ENCODE measurements at regions not wholly inside any gene's neighbourhood (a gene's known extent, or its start where the extent isn't known, plus 50 kb on each side); places are given as distances from the start of the nearest gene placed in this dataset.

DNA sequence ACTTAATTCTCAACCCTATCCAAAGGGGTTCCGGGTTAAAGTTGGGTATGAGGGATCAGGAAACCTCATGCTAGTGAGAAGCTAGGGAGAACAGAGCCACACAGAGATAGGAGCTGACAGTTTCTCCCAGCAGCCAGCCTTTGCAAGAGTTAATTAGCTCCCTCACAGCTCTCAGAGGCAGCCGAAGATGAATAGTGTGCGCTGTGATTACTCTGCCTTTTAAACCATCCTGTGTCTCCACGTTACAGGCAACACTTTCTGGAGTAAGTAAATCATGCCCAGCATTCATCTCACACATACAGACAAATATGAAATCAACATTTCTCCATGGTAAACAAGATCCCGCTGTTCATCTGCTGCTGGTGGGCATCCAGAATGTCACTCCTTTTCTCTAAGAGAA is 429.6 kb downstream of the INSC start:
- DNase-seq, result no peak

DNA sequence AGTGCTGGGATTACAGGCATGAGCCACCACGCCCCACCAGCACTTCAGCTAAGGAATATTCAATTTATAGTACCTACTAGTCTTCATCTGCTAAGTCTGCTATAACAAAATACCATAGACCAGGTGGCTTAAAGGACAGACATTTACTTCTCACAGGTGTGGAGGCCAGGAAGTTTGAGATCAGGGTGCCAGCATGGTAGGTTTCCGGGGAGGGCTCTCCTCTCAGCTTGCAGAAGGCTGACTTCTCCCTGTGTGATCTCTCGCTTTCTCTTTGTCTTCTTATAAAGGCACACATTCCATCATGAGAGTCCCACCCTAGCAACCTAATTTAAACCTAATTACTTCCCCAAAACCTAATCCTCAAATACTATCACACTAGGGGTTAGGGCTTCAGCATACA is 433.0 kb downstream of the INSC start:
- DNase-seq, result no peak

DNA sequence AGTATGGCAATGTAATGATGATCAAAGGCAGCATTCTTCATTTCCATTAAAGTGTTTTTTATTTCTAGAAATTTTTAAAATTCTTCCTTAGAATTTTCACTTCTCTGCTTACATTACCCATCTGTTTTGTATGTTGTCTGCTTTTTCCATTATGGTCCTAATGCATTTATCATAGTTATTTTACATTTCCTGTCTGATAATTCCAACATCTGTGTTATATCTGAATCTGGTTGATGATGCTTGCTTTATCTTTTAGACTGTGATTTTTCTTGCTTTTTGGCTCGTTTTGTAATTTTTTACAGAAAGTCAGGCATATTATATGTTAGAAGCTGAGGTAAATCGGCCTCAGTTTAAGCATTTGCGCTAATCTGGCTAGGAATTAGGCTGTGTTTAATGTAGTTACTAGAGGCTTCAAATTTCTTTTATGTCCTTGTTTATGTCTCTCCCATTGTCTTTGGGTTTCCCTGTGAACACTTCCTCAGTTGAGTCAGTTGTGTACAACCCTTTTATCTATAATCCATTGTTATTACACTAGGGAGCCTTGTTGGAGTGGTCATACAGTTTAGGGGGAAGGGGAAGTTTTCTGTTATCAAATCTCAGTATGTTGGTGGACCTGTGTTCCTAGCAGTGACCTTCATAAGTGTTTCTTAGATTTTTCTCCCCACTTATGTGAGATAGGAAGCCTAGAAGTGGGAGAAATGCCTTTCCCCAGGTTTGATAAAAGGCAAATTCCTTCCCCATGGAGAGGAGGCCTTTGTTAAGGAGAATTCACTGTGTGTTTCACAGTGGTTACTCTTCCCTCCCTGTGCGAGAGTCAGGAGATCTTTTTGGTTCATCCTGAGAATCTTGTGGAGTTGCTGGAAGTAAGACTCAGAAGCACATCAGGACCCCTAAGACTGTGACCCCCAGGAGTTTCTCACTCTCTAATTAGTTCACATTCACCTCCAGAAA is 437.5 kb downstream of the INSC start:
- DNase-seq, result no peak

DNA sequence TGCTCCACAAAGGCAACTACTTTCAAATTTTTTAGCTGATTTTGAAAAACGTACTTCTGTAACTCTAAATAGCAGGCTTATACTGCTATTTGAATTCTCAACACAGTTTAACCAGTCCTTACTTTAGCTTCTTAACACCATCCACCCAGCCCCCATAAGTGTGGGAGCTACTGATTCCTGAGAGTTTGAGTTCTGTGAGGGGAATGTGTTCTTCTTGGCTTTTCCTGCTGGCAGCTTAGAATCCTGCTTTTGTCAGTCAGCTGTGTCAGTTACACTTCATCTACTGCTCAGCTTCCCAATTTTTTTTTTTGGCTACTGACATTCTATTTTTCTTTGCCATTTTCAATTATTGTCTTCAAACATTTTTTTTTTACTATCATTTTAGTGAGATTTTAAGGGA is 440.4 kb downstream of the INSC start:
- no peak for DNase-seq

DNA sequence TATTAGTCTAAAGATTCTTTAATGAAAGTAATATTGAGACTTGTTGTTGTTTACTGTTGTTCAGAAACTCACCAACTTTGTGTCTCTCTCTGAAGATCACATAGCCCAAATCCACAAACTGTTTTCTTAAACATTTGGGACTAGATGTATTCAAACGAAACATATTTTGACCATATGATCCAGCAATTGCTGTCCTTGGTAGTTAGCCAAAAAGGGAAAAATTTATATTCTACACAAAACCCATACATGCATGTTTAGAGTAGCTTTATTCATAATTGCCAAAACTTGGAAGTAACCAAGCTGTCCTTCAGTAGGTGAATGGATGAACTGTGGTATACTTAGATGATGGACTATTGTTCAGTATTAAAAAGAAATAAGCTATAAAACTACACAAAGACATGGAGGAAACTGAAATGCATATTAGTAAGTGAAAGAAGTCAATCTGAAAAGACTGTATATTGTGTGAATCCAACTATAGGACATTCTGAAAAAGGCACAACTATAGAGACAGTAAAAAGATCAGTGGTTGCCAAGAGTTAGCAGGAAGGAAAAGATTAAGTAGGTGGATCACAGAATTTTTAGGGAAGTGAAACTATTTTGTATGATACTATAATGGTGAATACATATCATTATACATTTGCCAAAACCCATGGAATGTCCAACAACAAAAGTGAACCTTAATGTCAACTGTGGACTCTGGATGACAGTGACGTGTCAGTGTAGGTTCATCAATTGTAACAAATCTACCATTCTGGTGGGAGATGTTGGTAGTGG is 442.9 kb downstream of the INSC start:
- no peak for DNase-seq

DNA sequence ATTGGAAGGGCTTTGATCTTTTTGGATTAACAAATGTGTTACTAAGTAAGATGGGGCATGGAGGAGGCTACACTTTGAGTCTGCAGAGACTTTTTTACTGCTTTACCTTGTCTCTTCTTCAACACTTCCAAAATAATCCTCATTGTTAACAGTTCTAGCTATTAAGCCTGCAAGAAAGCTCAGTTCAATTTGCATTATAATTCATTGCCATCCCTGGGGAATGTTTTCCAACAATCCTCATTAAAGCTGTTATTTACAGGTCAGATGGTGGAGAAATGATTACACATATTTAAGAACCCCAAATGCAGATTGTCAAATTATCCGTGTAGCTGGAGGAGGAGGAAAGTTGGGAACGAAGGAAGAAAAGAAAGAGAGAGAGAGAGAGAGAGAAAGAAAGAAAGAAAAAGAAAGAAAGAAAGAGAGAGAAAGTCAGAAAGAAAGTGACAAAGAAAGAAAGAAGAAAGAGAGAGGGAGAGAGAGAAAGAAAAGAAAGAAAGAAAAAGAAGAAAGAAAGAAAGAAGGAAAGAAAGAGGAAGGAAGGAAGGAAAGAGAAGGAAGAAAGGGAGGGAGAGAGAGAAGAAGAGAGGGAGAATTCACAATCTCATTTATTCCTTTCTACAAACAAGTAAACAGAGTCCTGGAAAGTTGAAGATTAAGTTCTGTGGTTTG is 443.9 kb downstream of the INSC start:
- DNase-seq, result no peak

DNA sequence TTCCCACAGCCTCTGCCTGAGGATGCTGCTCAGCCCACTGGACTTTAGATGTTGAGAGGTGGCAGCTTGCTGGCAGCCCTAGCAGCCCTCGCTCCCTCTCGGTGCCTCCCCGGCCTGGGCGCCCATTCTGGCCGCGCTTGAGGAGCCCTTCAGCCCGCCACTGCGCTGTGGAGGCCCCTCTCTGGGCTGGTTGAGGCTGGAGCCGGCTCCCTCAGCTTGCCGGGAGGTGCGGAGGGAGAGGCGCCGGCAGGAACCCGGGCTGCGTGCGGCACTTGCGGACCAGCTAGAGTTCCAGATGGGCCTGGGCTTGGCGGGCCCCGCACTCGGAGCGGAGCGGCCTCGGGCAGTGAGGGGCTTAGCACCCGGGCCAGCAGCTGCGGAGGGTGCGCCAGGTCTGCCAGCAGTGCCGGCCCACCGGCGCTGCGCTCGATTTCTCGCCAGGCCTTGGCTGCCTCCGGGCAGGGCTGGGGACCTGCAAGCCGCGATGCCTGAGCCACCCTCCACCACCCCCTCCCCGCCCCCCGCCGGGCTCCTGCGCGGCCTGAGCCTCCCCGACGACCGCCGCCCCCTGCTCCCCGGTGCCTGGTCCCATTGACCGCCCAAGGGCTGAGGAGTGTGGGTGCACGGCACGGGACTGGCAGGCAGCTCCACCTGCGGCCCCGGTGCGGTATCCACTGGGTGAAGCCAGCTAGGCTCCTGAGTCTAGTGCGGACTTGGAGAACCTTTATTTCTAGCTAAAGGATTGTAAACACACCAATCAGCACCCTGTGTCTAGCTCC is 446.2 kb downstream of the INSC start:
- no peak for DNase-seq

DNA sequence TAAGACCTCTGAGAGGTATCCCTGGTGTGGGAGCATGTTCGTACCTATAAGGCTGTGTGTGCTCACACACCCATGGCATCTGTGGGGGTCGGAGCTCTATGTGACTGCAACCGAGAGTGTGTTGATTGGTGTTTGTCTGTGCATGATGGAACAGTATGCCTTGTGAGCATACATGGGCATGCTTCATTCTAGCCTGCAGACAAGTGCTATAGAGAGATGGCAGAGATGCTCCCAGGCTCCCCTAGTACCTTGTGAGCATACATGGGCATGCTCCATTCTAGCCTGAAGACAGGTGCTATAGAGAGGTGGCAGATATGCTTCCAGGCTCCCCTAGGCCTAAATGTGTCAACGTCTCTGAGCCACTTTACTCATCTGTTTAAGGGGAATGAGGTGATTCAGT is 447.5 kb downstream of the INSC start:
- no peak for DNase-seq

DNA sequence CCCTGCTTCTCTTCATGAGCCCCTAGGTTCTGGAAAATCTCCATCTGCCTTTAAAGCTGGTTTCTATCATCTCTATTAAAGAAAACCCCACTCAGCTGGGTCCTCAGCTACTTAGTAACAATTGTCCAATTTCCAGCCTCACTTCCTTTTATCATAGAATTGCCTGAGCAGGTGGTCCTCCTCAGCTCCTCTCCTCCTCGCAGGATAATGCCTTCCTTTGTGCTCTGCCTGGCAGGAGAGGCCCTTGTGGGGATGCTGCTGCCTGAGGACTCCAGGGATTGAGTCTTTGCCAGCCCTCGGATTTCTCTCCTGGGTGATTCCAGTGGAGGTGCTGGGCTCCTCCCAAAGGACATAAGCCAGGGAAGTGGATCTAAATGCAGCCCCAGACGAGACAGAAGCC is 448.3 kb downstream of the INSC start:
- no peak for DNase-seq

DNA sequence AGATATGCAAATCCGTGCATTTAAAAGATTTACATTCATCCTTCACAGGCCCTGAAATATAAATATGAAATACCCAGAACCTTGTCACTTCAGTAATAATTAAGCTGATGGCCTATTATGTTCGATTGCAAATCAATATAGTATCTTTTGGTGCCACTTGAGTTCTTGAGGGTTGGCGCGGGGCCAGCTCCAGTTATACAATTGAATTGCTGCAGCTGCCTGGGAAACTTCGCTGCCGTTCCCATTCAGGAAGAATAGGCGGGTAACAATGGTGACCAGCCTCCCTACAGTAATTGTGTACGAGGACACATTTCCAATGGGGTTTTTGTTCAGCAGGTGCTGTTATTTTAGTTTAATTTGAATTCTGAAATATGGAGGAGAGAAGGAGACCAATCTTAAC is 451.2 kb downstream of the INSC start:
- no peak for DNase-seq

DNA sequence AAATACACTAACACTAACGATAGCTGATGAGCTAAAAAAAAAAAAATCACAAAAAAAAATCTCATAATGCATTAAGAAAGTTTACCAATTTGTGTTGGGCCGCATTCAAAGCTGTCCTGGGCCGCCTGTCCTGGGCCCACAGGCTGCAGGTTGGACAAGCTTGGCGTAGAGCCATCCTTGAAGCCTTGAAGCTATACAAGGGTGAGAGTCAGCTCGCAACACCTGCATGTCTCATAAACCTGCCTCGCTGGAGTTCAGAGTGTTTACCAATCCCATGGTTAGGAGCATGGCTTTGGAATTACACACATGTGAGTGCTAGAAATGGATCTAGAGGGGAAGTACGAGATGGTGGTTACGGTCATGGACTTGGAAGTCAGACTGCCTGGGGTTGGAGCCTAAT is 453.7 kb downstream of the INSC start:
- DNase-seq, result no peak

DNA sequence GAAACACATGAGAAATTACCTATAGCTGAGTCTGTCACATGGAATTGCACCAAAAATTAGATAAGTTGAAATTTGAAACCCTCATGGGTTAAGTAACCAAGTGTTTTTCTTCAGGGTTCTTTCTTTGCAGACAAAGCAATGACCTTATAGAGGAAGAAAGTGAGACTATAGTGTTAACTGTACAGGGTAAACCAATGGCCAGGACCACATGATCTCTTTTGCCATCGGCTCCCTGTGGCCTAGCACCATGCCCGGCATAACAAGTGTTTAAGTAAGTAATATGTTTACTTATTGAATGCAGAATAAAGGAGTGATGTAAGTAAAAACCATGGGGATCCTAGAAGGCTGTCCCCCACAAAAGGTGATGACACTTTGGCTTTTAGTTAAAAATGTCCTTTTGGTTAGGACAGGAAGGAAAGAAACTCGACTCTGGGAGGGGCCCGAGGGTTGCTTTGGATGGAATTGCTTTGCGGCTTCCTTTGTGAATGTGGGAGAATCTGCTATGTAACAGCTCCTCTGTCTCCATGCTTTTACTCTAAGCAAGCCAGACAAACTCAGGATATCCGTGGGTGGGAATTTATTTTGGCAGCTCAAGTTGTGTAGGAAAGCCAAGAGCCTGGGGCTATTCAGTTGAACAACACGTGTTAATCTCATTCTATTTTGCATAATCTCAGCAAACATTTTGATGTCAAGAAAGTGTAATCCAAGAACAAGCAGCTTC is 454.7 kb downstream of the INSC start:
- no peak for DNase-seq

DNA sequence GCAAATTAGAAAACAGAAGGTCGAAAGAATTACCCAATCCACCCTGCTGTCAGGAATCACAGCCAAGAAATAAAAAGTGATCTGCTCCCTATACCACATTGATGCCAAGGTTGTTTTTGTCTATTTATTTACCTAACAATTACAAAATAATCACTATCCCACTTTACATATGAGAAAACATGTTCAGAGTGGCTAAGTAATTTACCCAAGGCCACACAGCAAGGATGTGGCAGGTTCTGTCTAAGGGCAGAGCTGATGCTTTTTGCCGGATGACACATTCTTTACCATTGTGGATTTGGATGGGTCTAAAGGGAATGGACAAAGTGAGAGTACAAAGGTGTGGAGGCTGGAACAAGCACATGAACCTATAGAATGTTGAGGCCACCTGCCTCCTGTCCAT is 460.7 kb downstream of the INSC start:
- DNase-seq, result no peak

DNA sequence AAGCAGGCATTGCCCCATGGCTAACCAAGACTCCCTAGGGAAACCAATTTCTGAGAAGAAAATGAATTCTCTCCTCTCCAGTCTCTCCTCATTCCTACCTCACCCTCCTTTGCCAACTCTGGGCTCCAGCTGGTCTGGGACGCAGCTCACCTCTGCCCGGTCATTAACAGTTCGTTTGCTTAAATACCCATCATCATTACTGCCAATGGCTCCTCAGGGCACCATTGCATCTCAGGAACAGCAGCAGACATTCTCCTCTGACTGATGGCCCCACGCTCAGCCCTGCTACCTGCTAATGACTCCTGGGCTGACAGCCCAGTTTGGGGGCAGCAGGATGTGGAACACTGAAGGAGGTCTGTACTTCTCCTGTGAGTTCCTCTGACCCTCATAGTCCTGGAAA is 462.0 kb downstream of the INSC start:
- DNase-seq, result no peak

DNA sequence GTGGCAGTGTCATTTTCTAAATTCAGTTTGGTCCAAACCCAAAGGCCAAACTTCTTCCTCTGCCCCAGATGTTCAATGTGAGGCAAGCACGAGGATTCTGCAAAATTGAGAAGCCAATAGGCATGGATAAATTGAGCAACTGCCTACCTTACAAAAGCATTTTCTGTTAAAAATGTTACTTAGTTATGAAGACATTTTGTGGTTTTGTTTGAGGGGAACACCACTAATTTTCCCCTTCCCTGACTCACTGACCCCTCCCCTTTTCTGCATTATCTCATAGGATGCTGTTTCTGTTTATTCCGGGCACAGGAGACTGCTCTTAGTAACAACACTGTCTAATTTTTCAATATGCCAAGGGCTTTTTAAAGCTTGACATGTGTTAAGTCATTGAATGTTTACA is 462.8 kb downstream of the INSC start:
- peak; percentile 25 for DNase-seq

DNA sequence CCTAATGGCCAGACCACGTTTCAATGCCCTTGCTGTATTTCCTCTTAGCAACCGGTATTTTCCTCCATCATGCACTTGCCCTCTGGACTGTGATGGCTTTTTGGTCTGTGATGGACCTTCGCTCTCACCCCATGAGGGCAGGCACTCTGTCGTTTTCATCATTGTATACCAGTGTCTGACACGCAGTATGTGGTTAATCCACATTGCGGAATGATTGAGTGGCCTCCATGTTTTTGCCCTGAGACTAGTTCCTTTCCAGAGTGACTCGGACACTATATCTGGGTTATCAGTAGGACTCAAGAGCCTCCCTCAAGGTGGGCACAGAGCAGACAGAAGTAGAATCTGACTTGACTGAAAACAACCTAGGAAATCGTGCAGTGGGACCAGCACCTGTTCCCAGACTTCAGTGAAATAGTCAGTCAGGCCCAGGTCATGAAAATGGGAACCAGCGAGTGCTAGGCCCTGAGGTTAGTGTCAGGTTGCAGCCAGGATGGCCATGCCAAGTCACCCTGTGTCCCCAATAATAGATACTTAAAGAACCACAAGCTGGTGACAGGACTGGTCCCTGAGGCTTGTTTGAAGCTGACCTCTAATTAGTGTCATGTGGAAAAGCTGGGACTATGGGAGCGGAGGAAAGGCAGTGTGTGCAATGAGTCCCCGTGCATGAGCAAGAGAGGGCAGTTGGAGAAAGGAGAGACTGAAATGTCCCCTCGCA is 464.7 kb downstream of the INSC start:
- no peak for DNase-seq

DNA sequence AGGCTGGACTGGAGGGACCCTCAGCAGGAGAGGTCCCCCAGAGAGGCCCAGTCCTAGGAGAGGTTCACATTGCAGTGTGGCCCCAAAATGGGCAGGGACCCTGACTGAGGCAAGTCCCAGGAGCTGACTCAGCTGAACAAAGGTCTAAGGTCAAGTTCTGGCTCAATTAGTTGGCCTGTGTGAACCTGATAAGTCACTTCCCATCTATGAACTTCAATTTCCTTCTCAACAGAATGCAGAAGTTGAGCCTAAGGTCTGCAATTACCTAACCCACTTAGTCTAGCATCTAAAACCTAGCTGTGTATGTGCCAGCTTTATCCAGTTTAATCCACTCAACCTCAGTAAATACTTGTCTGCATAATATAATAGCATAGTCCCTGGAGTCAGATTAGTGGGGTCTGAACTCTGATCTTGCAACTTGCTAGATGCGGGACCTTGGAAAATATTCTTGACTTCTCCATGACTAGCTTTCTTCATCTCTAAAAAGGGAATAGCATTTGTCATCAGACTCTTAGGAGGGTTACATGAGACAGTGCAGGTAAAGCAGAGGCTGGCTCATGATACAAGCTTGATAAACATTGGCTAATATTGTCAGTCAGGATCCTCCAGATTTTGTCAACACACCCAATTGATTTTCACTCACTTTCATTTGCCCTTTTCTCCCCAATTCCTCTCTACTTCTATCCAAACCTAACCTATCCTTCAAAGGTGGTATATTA is 465.5 kb downstream of the INSC start:
- no peak for DNase-seq

DNA sequence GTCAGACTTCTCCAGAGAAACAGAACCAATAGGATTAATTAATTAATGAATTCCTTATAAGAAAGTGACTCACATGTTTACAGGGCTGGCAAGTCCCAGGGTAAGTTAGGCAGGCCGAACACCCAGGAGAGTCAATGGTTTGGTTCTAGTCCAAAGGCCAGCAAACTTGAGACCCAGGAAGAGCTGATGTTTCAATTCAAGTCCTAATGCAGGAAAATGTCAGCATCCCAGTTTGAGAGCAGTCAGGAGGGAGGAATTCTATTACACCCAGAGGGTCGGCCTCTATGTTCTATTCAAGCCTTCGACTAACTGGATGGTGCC is 466.0 kb downstream of the INSC start:
- no peak for DNase-seq

DNA sequence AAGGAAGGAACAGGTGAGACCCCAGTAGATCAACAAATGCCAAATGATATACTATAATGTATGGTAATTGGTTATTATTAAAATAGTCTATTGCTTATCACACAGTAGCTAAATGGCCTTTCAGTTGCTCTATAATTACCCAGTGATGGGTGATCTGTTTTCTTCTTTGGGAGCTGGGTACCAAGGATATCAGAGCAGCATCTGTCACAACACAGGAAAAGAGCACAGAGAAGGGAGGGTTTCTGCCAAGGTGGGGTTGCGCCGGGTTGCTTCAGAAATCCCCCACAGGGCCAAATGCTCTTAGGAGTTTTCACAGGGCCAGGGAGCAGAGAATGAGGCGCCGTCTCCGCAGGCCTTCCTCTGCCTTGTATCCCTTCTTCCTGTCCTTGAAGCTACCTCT is 469.4 kb downstream of the INSC start:
- no peak for DNase-seq

DNA sequence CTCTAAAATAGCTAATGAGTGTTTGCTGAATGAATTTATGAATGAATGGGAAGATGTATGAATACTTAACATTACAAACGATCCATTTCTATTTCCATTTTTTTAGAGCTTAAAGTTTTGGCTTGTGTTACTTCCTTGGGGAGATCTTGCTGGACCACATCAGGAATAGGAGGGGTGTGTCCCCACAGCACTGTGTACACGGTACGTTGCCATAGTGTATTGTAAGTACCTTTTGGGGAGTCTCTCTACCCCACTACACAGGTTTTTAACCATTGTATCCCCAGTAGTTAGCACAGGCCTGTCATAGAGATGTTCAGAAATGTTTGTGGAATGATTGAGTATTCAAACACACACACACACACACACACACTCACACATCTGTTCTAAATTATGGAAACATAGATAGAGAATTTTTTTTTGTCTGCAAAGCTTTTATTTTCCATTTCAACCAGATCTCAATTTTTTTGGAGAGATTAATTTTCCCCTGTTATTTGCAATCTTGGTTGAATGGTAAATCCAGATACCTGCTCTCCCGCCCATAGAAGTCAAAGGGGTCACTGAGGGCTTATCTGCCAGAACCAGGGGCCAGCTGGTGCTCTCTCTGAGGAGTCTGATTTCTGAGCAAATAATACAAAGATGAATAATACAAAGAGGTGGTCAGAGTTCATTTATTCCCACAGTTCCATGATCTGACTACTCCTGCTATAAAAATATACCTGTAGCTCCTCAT is 471.0 kb downstream of the INSC start:
- no peak for DNase-seq

Data from SIG-M5 (cell line).